HL-60 (cell line): ENCODE measurements at regions not wholly inside any gene's neighbourhood (a gene's known extent, or its start where the extent isn't known, plus 50 kb on each side); places are given as distances from the start of the nearest gene placed in this dataset.

ENCODE experiments used
- POLR2AphosphoS5 ChIP-seq: IDR thresholded peaks from 2 replicates; pipeline ENCODE4 v1.6.1; 2012; ENCODE audit warnings: low read depth
- TF ChIP-seq, protein P1 (sequence below): IDR thresholded peaks from one replicate; pipeline ENCODE4 v1.5.1; 2011; ENCODE audit warnings: low read length, control low read depth, inconsistent platforms; ENCODE audit not compliant: insufficient read depth
- TF ChIP-seq, protein P2 (sequence below): IDR thresholded peaks from 2 replicates; pipeline ENCODE4 v1.6.1; 2012; ENCODE audit warnings: low read depth; ENCODE audit not compliant: insufficient replicate concordance

DNA sequence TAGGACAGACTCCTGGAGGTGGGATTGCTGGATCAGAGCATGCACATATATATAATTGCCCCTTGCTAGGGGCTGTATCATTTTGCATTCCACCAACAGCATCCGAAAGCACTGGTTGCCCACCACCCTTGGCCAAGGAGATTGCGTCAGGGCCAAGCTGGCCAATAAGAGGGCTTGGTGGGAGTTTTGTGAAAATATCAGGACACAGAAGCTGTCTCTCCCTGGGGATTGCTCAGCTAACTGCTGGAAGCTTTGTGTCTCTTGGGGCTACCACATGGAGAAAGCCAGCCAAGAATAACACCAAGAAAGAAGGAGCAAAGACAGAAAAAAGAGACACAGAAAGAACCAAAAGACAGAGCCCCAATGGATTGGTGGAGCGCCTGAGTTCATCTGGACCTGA is 90.6 kb upstream of the RALGAPA2 start:
- TF ChIP-seq, protein P1, sequence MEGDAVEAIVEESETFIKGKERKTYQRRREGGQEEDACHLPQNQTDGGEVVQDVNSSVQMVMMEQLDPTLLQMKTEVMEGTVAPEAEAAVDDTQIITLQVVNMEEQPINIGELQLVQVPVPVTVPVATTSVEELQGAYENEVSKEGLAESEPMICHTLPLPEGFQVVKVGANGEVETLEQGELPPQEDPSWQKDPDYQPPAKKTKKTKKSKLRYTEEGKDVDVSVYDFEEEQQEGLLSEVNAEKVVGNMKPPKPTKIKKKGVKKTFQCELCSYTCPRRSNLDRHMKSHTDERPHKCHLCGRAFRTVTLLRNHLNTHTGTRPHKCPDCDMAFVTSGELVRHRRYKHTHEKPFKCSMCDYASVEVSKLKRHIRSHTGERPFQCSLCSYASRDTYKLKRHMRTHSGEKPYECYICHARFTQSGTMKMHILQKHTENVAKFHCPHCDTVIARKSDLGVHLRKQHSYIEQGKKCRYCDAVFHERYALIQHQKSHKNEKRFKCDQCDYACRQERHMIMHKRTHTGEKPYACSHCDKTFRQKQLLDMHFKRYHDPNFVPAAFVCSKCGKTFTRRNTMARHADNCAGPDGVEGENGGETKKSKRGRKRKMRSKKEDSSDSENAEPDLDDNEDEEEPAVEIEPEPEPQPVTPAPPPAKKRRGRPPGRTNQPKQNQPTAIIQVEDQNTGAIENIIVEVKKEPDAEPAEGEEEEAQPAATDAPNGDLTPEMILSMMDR = no peak
- TF ChIP-seq, protein P2, sequence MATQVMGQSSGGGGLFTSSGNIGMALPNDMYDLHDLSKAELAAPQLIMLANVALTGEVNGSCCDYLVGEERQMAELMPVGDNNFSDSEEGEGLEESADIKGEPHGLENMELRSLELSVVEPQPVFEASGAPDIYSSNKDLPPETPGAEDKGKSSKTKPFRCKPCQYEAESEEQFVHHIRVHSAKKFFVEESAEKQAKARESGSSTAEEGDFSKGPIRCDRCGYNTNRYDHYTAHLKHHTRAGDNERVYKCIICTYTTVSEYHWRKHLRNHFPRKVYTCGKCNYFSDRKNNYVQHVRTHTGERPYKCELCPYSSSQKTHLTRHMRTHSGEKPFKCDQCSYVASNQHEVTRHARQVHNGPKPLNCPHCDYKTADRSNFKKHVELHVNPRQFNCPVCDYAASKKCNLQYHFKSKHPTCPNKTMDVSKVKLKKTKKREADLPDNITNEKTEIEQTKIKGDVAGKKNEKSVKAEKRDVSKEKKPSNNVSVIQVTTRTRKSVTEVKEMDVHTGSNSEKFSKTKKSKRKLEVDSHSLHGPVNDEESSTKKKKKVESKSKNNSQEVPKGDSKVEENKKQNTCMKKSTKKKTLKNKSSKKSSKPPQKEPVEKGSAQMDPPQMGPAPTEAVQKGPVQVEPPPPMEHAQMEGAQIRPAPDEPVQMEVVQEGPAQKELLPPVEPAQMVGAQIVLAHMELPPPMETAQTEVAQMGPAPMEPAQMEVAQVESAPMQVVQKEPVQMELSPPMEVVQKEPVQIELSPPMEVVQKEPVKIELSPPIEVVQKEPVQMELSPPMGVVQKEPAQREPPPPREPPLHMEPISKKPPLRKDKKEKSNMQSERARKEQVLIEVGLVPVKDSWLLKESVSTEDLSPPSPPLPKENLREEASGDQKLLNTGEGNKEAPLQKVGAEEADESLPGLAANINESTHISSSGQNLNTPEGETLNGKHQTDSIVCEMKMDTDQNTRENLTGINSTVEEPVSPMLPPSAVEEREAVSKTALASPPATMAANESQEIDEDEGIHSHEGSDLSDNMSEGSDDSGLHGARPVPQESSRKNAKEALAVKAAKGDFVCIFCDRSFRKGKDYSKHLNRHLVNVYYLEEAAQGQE = no peak
- no peak for TF ChIP-seq POLR2AphosphoS5
